ENCODE measurements at regions not wholly inside any gene's neighbourhood (a gene's known extent, or its start where the extent isn't known, plus 50 kb on each side); places are given as distances from the start of the nearest gene placed in this dataset.

DNA sequence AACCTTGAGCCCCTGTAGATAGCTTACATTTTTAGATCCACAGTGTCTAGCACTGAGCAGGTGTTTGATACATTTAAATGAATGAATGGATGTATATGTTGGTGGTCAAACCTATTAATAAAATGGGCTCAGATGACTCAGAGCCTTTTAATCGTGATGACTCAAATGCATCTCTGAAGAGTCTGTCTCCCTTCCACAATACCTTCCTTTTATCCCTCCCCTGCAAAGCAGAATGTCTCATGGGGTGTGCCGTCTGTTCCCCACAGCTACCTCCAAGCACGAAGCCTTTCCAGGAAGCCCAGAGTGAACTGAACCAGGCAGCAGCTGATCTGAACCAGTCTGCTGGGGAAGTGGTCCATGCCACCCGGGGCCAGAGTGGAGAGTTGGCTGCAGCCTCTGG is 303.5 kb upstream of the TPM1 start (continued):
- TF ChIP-seq ATF2 (CRISPR knock-in tag; IDR thresholded peaks at IDR 0.05; ENCODE audit: borderline replicate concordance, low read depth) (no peak), OVOL2 (CRISPR knock-in tag; IDR thresholded peaks at IDR 0.05; ENCODE audit: borderline replicate concordance) (no peak), ZNF121 (CRISPR knock-in tag; IDR thresholded peaks at IDR 0.05) (no peak)

DNA sequence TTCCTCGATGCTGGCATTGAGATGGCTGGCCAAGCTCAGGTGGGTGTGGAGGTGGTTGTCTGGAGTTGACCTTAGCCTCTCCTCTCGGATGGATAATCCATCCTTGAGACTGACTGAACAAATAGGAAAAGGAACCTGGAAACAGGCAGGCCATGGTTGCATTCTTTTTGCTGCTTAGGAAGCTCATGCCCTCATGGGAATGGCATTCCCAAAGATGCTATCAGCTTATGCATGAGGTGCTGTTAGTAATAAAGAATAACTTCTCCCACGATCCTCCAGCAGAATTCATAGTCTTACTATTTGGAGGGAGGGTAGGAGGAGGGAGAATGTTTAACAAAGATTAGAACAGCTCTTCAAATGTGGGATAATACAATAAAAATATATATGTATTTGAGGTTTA is 303.0 kb upstream of the TPM1 start:
- Mint-ChIP-seq H3K27me3 (ENCODE audit: low read depth) (no peaks in the 10 kb centered on the region; the same call in 1 of the 2 replicates), H3K4me1 (peaks cover 17% of the 10 kb centered on the region), H3K4me3 (no peak overlapping the region), H3K36me3 (peaks cover 10% of the 10 kb centered on the region; the same call in 1 of the 2 replicates), H3K27ac (no peak overlapping the region), H3K9me3 (peaks cover 3% of the 10 kb centered on the region; the same call in 1 of the 2 replicates)
- ChIA-PET CTCF (interaction anchor here (0.5 to 0.8 kb wide), 5 partner anchors 10 to 1999 kb away, joined by 3 to 5 read pairs (median 3); no protein-coding TSS in a partner anchor), POLR2A (no interaction called here)
- ATAC-seq (no peak), DNase-seq (ENCODE audit: low spot score) (no peak)
- TF ChIP-seq AFF4 (CRISPR knock-in tag; IDR thresholded peaks at IDR 0.05; ENCODE audit: borderline replicate concordance) (no peak), TEAD4 (CRISPR knock-in tag; IDR thresholded peaks at IDR 0.05) (no peak), CBFB (CRISPR knock-in tag; IDR thresholded peaks at IDR 0.05; ENCODE audit: low read depth) (no peak), SMAD4 (CRISPR knock-in tag; IDR thresholded peaks at IDR 0.05) (no peak), GRHL2 (CRISPR knock-in tag; IDR thresholded peaks at IDR 0.05; ENCODE audit: insufficient replicate concordance, severe bottlenecking) (no peak), NR3C1 (CRISPR knock-in tag; conservative IDR thresholded peaks at IDR 0.05; ENCODE audit: low read depth) (no peak), PRRX2 (CRISPR knock-in tag; IDR thresholded peaks at IDR 0.05) (no peak), ATF2 (CRISPR knock-in tag; IDR thresholded peaks at IDR 0.05; ENCODE audit: borderline replicate concordance, low read depth) (no peak), EMX1 (CRISPR knock-in tag; IDR thresholded peaks at IDR 0.05) (no peak)
- TF ChIP-seq, protein P1, sequence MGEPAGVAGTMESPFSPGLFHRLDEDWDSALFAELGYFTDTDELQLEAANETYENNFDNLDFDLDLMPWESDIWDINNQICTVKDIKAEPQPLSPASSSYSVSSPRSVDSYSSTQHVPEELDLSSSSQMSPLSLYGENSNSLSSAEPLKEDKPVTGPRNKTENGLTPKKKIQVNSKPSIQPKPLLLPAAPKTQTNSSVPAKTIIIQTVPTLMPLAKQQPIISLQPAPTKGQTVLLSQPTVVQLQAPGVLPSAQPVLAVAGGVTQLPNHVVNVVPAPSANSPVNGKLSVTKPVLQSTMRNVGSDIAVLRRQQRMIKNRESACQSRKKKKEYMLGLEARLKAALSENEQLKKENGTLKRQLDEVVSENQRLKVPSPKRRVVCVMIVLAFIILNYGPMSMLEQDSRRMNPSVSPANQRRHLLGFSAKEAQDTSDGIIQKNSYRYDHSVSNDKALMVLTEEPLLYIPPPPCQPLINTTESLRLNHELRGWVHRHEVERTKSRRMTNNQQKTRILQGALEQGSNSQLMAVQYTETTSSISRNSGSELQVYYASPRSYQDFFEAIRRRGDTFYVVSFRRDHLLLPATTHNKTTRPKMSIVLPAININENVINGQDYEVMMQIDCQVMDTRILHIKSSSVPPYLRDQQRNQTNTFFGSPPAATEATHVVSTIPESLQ (CRISPR knock-in tag; IDR thresholded peaks at IDR 0.05) = no peak
- TF ChIP-seq, protein P2, sequence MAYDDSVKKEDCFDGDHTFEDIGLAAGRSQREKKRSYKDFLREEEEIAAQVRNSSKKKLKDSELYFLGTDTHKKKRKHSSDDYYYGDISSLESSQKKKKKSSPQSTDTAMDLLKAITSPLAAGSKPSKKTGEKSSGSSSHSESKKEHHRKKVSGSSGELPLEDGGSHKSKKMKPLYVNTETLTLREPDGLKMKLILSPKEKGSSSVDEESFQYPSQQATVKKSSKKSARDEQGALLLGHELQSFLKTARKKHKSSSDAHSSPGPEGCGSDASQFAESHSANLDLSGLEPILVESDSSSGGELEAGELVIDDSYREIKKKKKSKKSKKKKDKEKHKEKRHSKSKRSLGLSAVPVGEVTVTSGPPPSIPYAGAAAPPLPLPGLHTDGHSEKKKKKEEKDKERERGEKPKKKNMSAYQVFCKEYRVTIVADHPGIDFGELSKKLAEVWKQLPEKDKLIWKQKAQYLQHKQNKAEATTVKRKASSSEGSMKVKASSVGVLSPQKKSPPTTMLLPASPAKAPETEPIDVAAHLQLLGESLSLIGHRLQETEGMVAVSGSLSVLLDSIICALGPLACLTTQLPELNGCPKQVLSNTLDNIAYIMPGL (CRISPR knock-in tag; IDR thresholded peaks at IDR 0.05) = no peak
